Upper lobe of left lung (tissue), 6 donors: ENCODE measurements at regions not wholly inside any gene's neighbourhood (a gene's known extent, or its start where the extent isn't known, plus 50 kb on each side); places are given as distances from the start of the nearest gene placed in this dataset.

Experiments
- ATAC-seq, 2 donors: fragments of 200-7000 bp; cut with Tn5 transposase; one replicate each; pipeline ENCODE4 v1.9.1; 2022; ENCODE audit warnings: mild to moderate bottlenecking in 2 of 2, moderate library complexity in 2 of 2; ENCODE audit not compliant: low FRiP score in 2 of 2
- DNase-seq, 2 donors: peaks; one replicate each; pipeline ENCODE4 v3.0.0-alpha.2; 2019 to 2020
- H3K27ac ChIP-seq, 4 donors: fragments of 200-600 bp; sonication (generic); one replicate each; pipeline ENCODE4 v1.5.1; 2016 to 2019
- H3K27me3 ChIP-seq, 4 donors: fragments of 200-600 bp; sonication (generic); one replicate each; pipeline ENCODE4 v1.5.1; 2017 to 2019
- H3K36me3 ChIP-seq, 4 donors: fragments of 200-600 bp; sonication (generic); one replicate each; pipeline ENCODE4 v1.5.1; 2016 to 2019
- H3K4me1 ChIP-seq, 4 donors: fragments of 200-600 bp; sonication (generic); one replicate each; pipeline ENCODE4 v1.5.1; 2018 to 2019
- H3K4me3 ChIP-seq, 4 donors: fragments of 200-600 bp; sonication (generic); one replicate each; pipeline ENCODE4 v1.5.1; 2017 to 2019; ENCODE audit warnings: mild to moderate bottlenecking in 2 of 4, moderate library complexity in 1 of 4
- H3K9me3 ChIP-seq, 4 donors: fragments of 200-600 bp; sonication (generic); one replicate each; pipeline ENCODE4 v1.5.1; 2018 to 2019
- CTCF ChIP-seq, 6 experiments: fragments of 450-650 bp in 4 of 6; fragments of 200-600 bp in 2 of 6; sonication (generic) in 2 of 6; IDR thresholded peaks; one replicate each; pipeline ENCODE4 v1.5.1; 2016 to 2019; ENCODE audit warnings: antibody characterized with exemption in 6 of 6
- EP300 ChIP-seq, 4 donors: sonication (generic); formaldehyde crosslinking; IDR thresholded peaks; one replicate each; pipeline ENCODE4 v1.5.1; 2017; ENCODE audit warnings: antibody characterized with exemption in 4 of 4, control low read depth in 2 of 4
- POLR2A ChIP-seq, 4 donors: fragments of 450-650 bp; IDR thresholded peaks; one replicate each; pipeline ENCODE4 v1.5.1; 2016 to 2017; ENCODE audit warnings: antibody characterized with exemption in 4 of 4, mild to moderate bottlenecking in 2 of 4
- POLR2AphosphoS5 ChIP-seq, 2 donors: sonication (generic); formaldehyde crosslinking; IDR thresholded peaks; one replicate each; pipeline ENCODE4 v1.5.1; 2017; ENCODE audit warnings: antibody characterized with exemption in 2 of 2
- WGBS, 2 donors: methylation state at CpG; one replicate each; pipeline ENCODE4 v1.1.5; 2017 to 2018; 5-methylcytosine and 5-hydroxymethylcytosine counted together
- donor health status: DM: no; HTN: no; CAD: no; lungs with moderate emphysema.
- donor health status: DM: no; HTN: yes; CAD: no; lungs with severe emphysema.

- Histone ChIP-seq H3K27ac (no peak overlapping the region), H3K27me3 (no peaks in the 10 kb centered on the region), H3K4me3 (no peak overlapping the region), H3K4me1 (no peaks in the 10 kb centered on the region), H3K9me3 (no peaks in the 10 kb centered on the region), H3K36me3 (no peaks in the 10 kb centered on the region)
- DNase-seq (no peak), ATAC-seq (no peak)
- TF ChIP-seq POLR2A (IDR thresholded peaks at IDR 0.05) (no peak), POLR2AphosphoS5 (IDR thresholded peaks at IDR 0.05) (no peak), EP300 (IDR thresholded peaks at IDR 0.05) (no peak)
- 60 to 80% methylated on average over 2 of the region's 2 CpGs for WGBS, 2 donors
These were observed 143.8 kb downstream of the FAM124B start for GRCh38 chr2:224258059-224258458.

- WGBS, 2 donors: 44 to 80% methylated on average over 2 of the region's 2 CpGs
- no peaks in the 10 kb centered on the region for H3K36me3 ChIP-seq
- no peak overlapping the region for H3K4me3 ChIP-seq
- no peak for ATAC-seq
- TF ChIP-seq POLR2A (IDR thresholded peaks at IDR 0.05) (no peak), POLR2AphosphoS5 (IDR thresholded peaks at IDR 0.05) (no peak), CTCF (IDR thresholded peaks at IDR 0.05) (no peak), EP300 (IDR thresholded peaks at IDR 0.05) (no peak)
- H3K4me1 ChIP-seq: no peaks in the 10 kb centered on the region
- DNase-seq: no peak
- H3K27ac ChIP-seq: no peak overlapping the region
- H3K27me3 ChIP-seq: no peaks in the 10 kb centered on the region
- H3K9me3 ChIP-seq: no peaks in the 10 kb centered on the region
These were observed 144.8 kb downstream of the FAM124B start for GRCh38 chr2:224257156-224257555.

GRCh38 chr2:224253464-224253863, 148.4 kb downstream of the FAM124B start:
- DNase-seq (no peak), ATAC-seq (no peak)
- no peaks in the 10 kb centered on the region for H3K4me1 ChIP-seq
- no peak overlapping the region for H3K4me3 ChIP-seq
- H3K27ac ChIP-seq: no peak overlapping the region
- no peaks in the 10 kb centered on the region for H3K27me3 ChIP-seq
- TF ChIP-seq POLR2AphosphoS5 (IDR thresholded peaks at IDR 0.05) (no peak), POLR2A (IDR thresholded peaks at IDR 0.05) (no peak), CTCF (IDR thresholded peaks at IDR 0.05) (no peak)
- H3K36me3 ChIP-seq: no peaks in the 10 kb centered on the region
- WGBS, 2 donors: 97 to 100% methylated on average over 1 of the region's 1 CpG
- H3K9me3 ChIP-seq: no peaks in the 10 kb centered on the region

GRCh38 chr2:224252631-224253030, 149.3 kb downstream of the FAM124B start:
- TF ChIP-seq POLR2A (IDR thresholded peaks at IDR 0.05) (no peak), POLR2AphosphoS5 (IDR thresholded peaks at IDR 0.05) (no peak), EP300 (IDR thresholded peaks at IDR 0.05) (no peak), CTCF (IDR thresholded peaks at IDR 0.05) (no peak)
- DNase-seq (no peak), ATAC-seq (no peak)
- Histone ChIP-seq H3K27me3 (no peaks in the 10 kb centered on the region), H3K27ac (no peak overlapping the region), H3K4me3 (no peak overlapping the region), H3K36me3 (no peaks in the 10 kb centered on the region), H3K9me3 (no peaks in the 10 kb centered on the region), H3K4me1 (no peaks in the 10 kb centered on the region)

GRCh38 chr2:224248944-224249371, 152.9 kb downstream of the FAM124B start:
- ATAC-seq (no peak), DNase-seq (no peak)
- Histone ChIP-seq H3K9me3 (no peaks in the 10 kb centered on the region), H3K36me3 (no peaks in the 10 kb centered on the region), H3K27me3 (no peaks in the 10 kb centered on the region), H3K4me3 (no peak overlapping the region), H3K4me1 (no peaks in the 10 kb centered on the region), H3K27ac (no peak overlapping the region)
- WGBS, 2 donors: 91% methylated on average over 1 of the region's 1 CpG
- TF ChIP-seq POLR2AphosphoS5 (IDR thresholded peaks at IDR 0.05) (no peak), POLR2A (IDR thresholded peaks at IDR 0.05) (no peak), CTCF (IDR thresholded peaks at IDR 0.05) (no peak), EP300 (IDR thresholded peaks at IDR 0.05) (no peak)
